ENCODE measurements at regions not wholly inside any gene's neighbourhood (a gene's known extent, or its start where the extent isn't known, plus 50 kb on each side); places are given as distances from the start of the nearest gene placed in this dataset.

- DNase-seq (ENCODE audit: low spot score) = no peak
These were observed 334.3 kb upstream of the MANEA start for GRCh38 chr6:95243053-95243452.

GRCh38 chr6:95244751-95245150 lies 332.6 kb upstream of the MANEA start:
- DNase-seq (ENCODE audit: low spot score) = no peak

GRCh38 chr6:95248499-95248898 lies 328.8 kb upstream of the MANEA start:
- DNase-seq (ENCODE audit: low spot score) = no peak

- no peak for DNase-seq (ENCODE audit: low spot score)
These were observed 328.2 kb upstream of the MANEA start for GRCh38 chr6:95249175-95249574.

- DNase-seq (ENCODE audit: low spot score) = no peak
These were observed 327.7 kb upstream of the MANEA start for GRCh38 chr6:95249661-95250060.

- DNase-seq (ENCODE audit: low spot score) = no peak
These were observed 313.5 kb upstream of the MANEA start for GRCh38 chr6:95263840-95264239.

- DNase-seq (ENCODE audit: low spot score) = no peak
These were observed 310.6 kb upstream of the MANEA start for GRCh38 chr6:95266537-95267258.

GRCh38 chr6:95274686-95275235 lies 302.6 kb upstream of the MANEA start:
- no peak for DNase-seq (ENCODE audit: low spot score)

- no peak for DNase-seq (ENCODE audit: low spot score)
These were observed 297.7 kb upstream of the MANEA start for GRCh38 chr6:95279616-95280015.

GRCh38 chr6:95280686-95281273 lies 296.6 kb upstream of the MANEA start:
- DNase-seq (ENCODE audit: low spot score) = no peak

GRCh38 chr6:95285881-95286280 lies 291.5 kb upstream of the MANEA start:
- DNase-seq (ENCODE audit: low spot score) = no peak

GRCh38 chr6:95286874-95287273 lies 290.5 kb upstream of the MANEA start:
- no peak for DNase-seq (ENCODE audit: low spot score)

GRCh38 chr6:95288251-95288650 lies 289.1 kb upstream of the MANEA start:
- DNase-seq (ENCODE audit: low spot score) = no peak

GRCh38 chr6:95292011-95292410 lies 285.3 kb upstream of the MANEA start:
- DNase-seq (ENCODE audit: low spot score) = no peak

- DNase-seq (ENCODE audit: low spot score) = no peak
These were observed 284.1 kb upstream of the MANEA start for GRCh38 chr6:95293257-95293656.

- no peak for DNase-seq (ENCODE audit: low spot score)
These were observed 283.3 kb upstream of the MANEA start for GRCh38 chr6:95294043-95294442.

- DNase-seq (ENCODE audit: low spot score) = no peak
These were observed 267.8 kb upstream of the MANEA start for GRCh38 chr6:95309545-95309944.

- no peak for DNase-seq (ENCODE audit: low spot score)
These were observed 259.2 kb upstream of the MANEA start for GRCh38 chr6:95318137-95318536.

GRCh38 chr6:95321126-95321525 lies 256.2 kb upstream of the MANEA start:
- no peak for DNase-seq (ENCODE audit: low spot score)

GRCh38 chr6:95325916-95326315 lies 251.4 kb upstream of the MANEA start:
- no peak for DNase-seq (ENCODE audit: low spot score)

GRCh38 chr6:95328231-95328630 lies 249.1 kb upstream of the MANEA start:
- DNase-seq (ENCODE audit: low spot score) = no peak

- no peak for DNase-seq (ENCODE audit: low spot score)
These were observed 225.1 kb upstream of the MANEA start for GRCh38 chr6:95352064-95352795.

GRCh38 chr6:95354551-95354950 lies 222.8 kb upstream of the MANEA start:
- DNase-seq (ENCODE audit: low spot score) = no peak
